Neural progenitor cell (in vitro differentiated cells): ENCODE measurements at regions not wholly inside any gene's neighbourhood (a gene's known extent, or its start where the extent isn't known, plus 50 kb on each side); places are given as distances from the start of the nearest gene placed in this dataset.

Experiments used
- CTCF ChIP-seq: fragments of 200-600 bp; sonication (generic); IDR thresholded peaks from 2 replicates; pipeline ENCODE4 v1.5.1; 2017; ENCODE audit warnings: antibody characterized with exemption, mild to moderate bottlenecking
- EZH2 ChIP-seq: fragments of 200-600 bp; sonication (generic); IDR thresholded peaks from 2 replicates; pipeline ENCODE4 v1.6.1; 2017; ENCODE audit warnings: antibody characterized with exemption, mild to moderate bottlenecking, moderate library complexity
- EZH2phosphoT487 ChIP-seq: fragments of 200-600 bp; sonication (generic); IDR thresholded peaks from 2 replicates; pipeline ENCODE4 v1.6.1; 2017; ENCODE audit warnings: antibody characterized with exemption

GRCh38 chr5:172553167-172553566 is 87.9 kb upstream of the NEURL1B start:
- no peak for TF ChIP-seq CTCF
- TF ChIP-seq EZH2: no peak
- no peak for TF ChIP-seq EZH2phosphoT487
